ENCODE measurements at regions not wholly inside any gene's neighbourhood (a gene's known extent, or its start where the extent isn't known, plus 50 kb on each side); places are given as distances from the start of the nearest gene placed in this dataset.
"Not testable (repeated sequence)": the region's sequence is repeated elsewhere in the genome, so short reads cannot be mapped to it uniquely, and the experiment has no call there.

GRCh38 chr2:239831861-239832489, 193.2 kb downstream of the NDUFA10 start:
- DNase-seq = no peak

GRCh38 chr2:239831001-239831731, 194.0 kb downstream of the NDUFA10 start:
- DNase-seq = no peak

DNA sequence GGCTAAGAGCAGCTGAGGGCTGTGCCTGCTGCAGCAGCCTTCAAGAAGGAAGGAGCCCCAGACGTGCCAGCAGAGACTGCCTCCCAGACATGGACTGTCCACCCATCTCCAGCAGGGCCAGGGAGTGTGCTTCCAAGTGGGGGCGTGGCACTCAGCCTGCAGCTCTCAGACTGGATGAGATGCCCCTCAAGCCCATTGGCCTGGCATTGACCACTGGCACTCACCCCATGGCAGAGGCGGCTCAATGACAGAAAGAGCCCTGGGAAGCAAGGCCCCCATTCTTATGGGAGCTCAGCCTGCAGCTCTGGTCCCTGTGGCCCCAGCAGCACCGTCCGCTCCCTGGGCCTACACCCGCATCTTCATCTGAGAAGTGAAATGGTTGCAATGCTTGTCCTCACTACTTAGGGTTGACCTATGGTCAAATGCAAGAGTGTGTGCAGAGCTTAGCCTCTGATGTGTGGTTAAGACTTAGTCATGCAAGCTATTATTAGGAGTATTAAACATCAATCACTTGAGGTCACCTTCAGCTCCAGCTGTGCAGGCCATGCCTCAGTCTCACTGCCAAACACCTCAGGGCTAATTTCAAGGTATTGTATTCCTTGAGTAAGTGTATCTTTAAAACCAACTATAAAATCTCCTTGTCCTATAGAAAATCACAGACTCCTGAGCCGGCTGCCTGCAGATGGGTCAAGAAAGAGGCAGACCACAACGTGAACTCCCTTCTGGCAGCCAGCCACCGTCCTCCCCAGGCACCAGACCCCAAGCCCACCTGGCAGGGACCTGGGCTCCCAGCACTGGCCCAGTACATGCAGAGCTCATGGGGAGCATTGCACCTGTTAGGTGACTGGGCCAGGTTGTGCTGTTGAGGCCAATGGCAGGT, 194.8 kb downstream of the NDUFA10 start:
- DNase-seq = no peak

DNA sequence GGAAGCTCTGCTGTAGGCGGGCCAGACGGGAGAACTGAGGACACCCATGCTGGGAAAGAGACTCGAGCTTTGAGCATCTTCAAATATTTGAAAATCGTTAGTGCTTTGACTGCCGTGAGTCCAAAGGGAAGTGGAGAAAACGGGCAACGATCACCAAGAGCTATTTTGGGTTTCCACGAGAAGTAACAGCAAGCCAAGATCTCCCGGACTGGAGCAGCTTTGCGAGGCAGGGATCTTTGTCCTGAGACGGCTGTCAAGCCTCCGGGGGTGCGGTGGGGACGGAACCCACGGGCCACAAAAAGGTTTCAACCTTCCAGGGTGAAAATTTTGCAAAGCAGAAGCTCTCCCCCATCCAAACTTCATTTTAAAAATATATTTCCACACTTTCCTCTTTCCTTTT, 195.8 kb downstream of the NDUFA10 start:
- DNase-seq = no peak

GRCh38 chr2:239828973-239829275, 196.2 kb downstream of the NDUFA10 start:
- not testable (repeated sequence) for DNase-seq

GRCh38 chr2:239828192-239828972, 196.8 kb downstream of the NDUFA10 start:
- DNase-seq = no peak

- DNase-seq = no peak
These were observed 197.6 kb downstream of the NDUFA10 start for GRCh38 chr2:239827523-239827890.

- no peak for DNase-seq
These were observed 198.2 kb downstream of the NDUFA10 start for GRCh38 chr2:239826786-239827522.

DNA sequence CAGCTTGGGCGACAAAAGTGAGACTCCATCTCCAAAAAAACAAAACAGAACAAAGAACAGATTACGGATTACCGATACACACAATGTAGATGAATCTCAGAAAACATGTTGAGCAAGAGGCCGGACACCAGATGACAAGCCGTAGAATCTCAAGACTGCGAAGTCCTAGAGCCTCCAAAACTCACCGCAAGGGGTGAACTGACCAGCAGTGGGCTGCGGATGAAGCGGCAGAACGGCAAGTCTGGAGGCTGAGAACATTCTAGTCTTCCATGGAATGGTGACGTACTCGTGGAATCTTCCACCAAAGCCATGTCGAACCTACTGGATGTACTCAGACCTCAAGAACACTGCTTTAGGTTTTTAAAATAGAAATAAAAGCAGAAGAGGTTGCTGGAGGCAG, 198.8 kb downstream of the NDUFA10 start:
- no peak for DNase-seq

- DNase-seq = no peak
These were observed 199.5 kb downstream of the NDUFA10 start for GRCh38 chr2:239825705-239825979.

- DNase-seq = no peak
These were observed 200.1 kb downstream of the NDUFA10 start for GRCh38 chr2:239824866-239825704.

DNA sequence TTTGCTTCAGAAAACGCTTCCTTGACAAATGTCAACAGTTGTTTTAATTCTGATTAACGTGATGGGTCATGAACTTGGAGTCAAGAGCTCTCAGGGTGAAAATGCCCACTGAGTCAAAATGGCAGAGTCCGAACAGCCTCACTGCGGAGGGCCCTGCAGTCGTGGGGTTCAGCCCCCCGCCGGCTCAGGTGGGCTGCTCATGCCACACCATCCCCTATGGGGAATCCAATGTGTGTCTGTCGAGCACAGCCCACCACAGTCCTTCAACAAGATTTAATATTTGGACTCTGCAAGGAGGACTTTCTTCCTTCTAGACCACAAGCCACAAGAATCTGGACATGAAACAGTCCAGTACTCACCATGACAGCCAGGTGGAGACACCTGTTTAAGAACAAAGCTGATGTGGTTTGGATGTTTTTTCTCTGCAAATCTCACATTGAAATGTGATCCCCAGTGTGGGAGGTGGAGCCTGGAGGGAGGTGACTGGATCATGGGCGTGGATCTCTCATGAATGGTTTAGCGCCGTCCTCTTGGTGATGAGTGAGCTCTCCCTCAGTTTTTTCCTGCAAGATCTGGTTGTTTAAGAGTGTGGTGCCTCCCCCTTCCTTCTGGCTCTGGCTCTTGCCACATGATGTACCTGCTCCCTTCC, 201.0 kb downstream of the NDUFA10 start:
- DNase-seq = no peak

- no peak for DNase-seq
These were observed 202.9 kb downstream of the NDUFA10 start for GRCh38 chr2:239822146-239822831.

DNA sequence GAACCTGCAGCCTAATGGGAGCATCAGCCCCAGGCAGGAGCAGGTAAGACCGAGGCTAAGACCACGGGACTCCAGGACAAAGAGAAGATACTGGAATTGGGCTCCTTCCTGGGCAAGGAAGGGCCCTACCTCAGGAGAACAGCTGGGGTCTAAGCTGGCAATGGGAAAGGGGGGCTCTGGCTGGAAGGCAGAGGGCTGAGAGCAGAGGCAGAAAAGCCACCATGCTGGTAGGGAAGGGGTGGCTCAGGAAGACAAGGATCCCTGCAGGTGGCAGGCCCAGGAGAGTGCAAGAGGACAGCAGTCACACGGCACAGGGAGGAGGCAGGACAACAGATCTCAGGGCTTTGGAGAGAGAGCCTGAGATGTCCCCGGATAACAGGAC, 203.5 kb downstream of the NDUFA10 start:
- DNase-seq = no peak

DNA sequence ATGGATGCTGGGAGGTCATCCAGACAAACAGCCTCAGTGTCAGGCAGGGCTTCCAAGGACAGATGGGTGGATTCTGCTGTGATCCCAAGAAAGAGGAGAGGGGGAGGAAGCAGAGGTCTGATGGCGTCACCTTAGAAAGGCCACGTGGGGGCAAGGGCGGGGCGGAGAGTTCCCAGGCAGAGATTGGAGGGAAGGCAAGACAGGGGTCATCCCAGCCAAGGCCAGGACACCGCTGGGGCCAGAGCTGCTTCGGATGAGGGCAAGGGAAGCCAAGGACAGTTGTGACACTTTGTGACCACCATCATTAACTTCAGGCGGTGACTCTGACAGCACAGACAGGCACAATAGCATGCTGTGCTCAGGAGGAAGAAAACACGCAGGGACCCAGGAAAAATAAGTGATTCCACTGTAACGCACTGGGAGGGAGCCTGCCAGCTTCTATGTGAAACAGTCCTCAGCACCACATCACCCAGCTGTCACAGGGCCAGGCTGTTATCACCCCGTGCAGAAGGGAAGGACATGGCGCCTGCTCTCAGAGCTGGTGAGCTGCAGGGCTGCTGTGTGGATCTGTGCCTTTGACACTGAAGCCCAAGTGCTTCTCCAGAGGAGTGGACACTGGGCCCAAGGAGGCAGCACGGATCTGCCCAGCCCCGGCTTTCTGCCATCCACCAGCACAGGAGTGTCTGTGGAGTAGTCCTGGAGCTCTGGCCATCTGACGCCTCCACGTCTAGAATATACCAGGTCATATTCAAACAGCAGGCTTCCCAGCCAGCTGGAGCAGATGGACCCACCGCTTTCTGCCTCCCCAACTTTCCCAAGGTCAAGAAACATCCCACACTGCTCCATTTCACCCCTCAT, 204.1 kb downstream of the NDUFA10 start:
- no peak for DNase-seq

GRCh38 chr2:239819974-239820555, 205.1 kb downstream of the NDUFA10 start:
- no peak for DNase-seq

GRCh38 chr2:239819091-239819973, 205.8 kb downstream of the NDUFA10 start:
- no peak for DNase-seq

GRCh38 chr2:239818531-239819011, 206.6 kb downstream of the NDUFA10 start:
- DNase-seq = no peak

All from Kasumi-1 (cell line).